ENCODE measurements at regions not wholly inside any gene's neighbourhood (a gene's known extent, or its start where the extent isn't known, plus 50 kb on each side); places are given as distances from the start of the nearest gene placed in this dataset.

DNA sequence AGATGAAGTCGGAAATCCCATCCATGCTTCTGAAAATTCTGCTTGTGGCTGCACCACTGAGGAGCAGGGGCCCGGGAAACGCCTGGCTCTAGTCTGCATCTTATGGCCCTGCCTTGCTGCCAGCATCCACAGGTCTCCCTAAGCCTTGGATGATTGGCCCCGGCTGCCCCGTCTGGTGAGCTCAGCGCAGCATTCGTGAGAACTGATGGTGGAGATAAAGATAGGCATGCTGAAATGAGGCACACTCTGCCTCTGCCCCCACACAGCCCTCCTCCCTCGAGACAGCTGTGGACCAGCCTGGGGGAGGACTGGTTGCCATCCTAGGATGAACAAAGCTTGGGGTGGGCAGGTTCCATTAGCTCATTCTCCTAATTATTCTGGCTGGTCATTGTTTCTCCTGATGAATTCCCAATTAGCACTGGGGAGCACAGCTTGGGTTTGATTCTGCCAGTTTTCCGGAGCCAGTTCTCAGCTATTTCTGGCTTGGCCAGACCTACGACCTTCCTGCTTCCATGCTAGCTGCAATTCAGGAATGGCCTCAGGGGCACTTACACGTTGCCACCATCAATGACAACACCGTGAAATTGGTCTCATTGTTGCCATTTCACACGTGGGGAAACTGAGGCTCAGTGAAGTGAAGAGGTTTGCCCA is 62.8 kb upstream of the CPEB4 start:
- DNase-seq (ENCODE audit: low read depth in 4 of 4, low spot score in 3 of 4) = no peak

DNA sequence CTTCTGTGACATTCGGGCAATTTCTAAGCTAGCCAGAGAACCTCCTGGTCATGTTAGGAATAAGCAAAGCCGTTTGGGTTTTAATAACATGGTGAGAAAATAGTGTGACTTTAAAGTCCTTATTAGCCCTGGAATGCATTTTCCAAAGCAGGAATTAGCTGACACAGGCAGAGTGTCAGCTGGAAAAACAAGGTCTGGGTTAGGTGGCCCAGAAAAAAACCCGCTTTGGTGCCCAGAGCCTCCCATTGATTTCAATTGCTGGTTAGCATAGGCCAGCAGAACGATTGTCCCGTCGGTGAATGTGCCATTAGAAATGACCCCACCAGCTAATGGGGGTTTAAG is 62.1 kb upstream of the CPEB4 start:
- no peak for DNase-seq (ENCODE audit: low read depth in 4 of 4, low spot score in 3 of 4)

DNA sequence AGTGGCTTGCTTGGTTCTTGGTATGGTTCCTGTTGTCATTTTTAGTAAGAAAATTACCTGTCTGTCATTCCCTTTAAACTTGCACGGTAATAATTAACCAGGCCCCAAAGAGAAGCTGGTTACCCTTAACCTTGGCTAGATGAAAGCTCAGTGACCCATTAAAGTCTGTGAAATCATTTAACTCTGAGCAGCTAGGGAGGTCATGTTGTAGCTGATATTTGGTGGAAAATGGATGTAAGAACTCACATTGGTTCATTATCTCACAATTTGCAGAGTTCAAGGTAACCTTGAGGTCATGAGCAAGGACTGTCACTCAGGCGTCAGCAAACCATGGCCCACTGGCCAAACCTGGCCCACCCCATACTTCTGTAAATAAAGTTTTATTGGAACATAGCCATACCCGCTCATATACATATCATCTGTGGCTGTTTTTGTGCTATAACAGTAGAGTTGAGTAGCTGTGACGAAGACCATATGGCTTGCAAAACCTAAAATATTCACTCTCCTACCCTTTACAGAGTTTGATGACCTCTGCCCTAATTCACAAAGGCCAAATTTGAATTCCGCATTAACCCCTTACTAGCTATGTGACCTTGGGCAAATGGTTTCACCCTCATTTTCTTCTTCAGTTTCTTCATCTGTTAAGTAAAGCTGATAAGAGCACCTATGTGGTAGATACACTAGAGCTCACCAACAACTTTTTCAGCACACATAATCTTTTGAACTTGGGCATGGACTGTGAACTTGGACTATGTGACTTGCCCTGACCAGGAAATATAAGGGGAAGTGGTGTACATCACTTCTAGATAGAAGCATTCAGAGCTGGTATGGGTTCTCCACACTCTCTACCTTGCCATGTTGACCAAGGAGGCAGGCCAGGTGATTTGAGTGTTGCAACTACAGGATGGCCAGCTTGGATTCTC is 61.5 kb upstream of the CPEB4 start:
- DNase-seq (ENCODE audit: low read depth in 4 of 4, low spot score in 3 of 4) = no peak

DNA sequence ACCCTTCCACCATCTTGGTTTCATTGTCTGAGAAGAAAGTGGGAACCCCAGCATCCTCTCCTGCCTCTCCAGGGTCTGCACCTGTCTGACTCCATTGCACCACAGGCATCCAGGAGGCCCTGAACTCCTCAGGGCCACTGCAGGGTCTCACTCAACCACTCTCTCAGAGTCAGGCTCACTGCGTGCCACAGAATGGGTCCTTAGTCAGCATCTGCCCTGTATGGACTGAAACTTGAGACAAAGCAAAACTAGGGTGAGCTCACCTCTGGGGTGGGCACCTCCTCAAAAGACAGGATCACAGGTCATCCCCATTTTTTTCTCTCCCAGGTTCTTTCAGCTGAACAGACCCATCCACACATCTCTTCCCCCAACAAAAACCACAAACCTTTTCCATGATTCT is 59.2 kb upstream of the CPEB4 start:
- no peak for DNase-seq (ENCODE audit: low read depth in 4 of 4, low spot score in 3 of 4)

DNA sequence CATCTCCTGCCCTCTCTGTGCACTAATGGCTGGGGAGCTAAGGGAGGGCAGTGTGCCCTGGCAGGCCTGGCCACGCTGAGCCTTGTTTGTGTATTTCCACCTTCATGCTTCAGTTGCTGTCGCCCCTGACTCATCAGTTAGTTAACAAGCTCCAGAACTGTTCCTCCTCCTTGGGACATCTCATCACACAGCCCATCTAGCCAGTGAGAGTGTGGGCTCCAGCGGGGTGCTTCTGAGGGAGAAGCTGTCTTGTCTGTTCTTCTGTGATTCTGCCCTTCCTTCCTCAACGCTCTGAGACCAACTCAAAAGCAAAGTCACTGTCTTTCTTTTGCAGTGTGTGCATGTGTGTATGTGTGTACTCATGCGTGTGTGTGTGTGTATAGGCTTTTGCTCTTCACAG is 58.3 kb upstream of the CPEB4 start:
- DNase-seq (ENCODE audit: low read depth in 4 of 4, low spot score in 3 of 4) = peak in 1 of 4 donors; percentile 39

DNA sequence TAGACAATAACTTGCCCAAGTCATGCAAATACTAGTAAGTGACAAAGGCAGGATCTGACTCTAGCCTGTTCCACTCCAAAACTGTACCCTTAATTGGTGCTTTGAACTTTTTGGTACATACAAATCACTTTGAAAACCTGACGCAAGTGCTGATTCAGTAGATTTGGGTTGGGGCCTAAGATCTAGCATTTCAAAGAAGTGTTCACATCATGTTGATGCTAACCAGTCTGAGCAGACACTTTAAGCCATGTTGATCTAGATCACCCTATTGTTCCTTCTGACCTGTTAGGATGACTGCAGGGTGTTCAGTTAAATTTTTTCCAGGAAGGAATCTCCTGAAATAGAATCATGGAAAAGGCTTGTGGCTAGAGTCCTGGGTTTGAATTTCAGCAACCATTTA is 57.7 kb upstream of the CPEB4 start:
- no peak for DNase-seq (ENCODE audit: low read depth in 4 of 4, low spot score in 3 of 4)

DNA sequence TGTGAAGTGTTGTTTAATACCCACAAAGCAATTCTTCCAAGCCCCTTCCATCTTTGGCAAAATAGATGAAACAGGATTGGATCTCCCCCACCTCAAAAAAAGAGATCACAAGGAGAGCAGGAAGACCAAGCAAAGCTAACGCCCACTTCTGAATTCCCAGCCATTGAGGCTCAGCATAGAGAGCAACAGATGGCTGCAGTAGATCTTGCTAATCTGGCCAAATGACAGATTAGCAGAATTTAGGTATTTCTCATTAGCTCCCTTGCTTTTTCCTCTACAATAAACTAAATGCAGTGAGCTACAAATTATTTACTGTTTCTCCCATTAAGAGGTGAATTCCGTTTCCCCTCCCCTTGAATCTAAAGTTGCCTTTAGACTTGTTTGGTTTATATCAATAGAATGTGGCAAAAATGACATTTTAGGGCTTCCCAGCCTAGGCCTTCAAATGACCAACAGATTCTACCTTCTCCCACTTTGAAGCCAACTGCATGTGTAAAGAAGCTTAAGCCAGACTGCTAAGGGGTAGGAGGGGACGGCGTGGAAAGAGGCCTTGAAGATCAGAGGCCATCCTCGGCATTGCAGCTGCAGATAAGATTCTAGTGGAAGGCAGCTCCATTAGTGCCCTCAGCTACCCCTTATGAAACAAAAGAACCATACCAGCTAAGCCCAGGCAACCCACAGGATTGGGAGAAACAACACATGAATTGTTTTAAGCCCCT is 56.8 kb upstream of the CPEB4 start:
- DNase-seq (ENCODE audit: low read depth in 4 of 4, low spot score in 3 of 4) = no peak

DNA sequence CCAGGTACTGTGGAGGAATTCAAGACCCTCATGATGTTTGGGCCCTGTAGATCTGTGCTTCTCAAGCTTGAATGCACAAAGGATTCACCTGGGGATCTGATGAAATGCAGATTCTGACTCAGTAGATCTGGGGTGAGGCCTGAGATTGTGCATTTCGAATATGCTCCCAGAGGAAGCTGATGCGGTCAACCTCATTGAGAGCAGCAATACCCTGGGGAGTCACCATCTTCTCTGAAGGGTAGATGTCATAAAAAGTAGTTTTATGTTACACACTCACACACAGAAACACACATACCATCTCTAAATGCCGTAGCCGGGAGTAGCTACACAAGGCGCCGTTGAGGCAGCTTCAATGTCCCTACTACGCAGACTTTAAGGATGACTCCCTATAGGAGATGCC is 55.8 kb upstream of the CPEB4 start:
- DNase-seq (ENCODE audit: low read depth in 4 of 4, low spot score in 3 of 4) = no peak

DNA sequence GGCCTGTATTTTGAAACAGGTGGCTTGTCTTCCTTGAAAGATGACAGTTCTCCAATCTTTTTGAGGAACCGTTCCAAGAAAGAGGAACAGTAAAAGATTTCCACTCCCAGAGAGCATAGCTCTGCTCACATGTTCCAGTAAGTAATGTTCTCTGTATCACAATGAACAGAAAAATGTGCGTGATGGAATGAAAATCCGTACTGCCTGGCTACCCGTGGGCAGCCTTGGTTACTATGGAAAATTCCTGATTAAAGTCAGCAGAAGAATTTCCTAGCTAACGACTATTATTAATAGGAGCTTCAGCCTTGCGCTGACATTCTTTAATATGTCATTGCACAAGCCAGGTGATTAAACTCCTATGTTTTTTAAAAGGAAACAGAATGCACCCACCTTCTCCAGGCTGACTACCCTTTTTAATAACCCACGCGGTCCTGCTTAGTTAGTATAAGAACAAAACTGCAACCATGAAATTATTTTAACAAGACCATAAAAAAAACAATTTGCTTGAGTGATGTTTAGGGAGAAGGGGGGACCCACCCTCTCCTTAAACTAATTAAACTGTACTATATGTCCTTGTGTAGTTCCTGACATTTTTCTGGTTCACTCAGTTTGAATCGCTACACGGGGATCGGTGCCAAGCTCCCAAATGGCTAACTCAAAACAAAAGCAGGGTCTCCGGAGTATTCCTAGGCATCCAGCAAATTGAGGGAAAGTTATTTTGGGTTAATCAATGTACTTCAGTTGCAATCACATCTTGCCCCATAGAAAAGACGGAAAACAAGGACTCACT is 54.8 kb upstream of the CPEB4 start:
- no peak for DNase-seq (ENCODE audit: low read depth in 4 of 4, low spot score in 3 of 4)

DNA sequence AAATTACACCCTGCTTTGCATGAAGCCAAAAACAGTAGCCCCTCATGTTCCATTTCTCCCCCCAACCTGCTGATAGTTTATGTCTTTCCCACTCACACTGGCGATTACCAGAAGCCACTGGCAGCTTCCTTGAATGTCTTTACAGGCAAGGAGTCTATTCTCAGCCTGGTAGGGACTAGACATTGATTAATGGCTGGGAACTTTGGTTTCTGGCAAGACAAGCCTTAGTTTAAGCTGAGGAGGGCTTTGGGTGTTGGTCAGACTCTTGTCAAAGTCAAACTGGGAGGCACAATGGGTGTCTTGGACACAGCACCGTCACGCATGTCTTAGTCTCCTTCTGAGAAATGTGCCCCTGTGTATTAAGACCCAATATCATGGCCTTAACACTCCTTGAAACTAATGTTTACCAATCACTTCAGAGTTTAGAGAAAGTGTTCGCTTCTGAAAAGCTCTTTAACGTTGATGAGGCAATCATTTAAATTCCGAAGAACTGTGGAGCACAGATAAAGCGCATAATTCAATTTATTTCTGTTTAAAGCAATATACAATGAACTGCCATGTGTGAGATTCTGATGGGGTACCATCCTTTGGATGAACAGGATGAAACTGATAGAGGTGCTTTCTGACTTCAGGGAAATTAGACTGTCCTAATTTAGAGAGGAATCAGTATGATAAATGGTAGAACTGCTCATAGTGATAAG is 53.9 kb upstream of the CPEB4 start:
- DNase-seq (ENCODE audit: low read depth in 4 of 4, low spot score in 3 of 4) = no peak

DNA sequence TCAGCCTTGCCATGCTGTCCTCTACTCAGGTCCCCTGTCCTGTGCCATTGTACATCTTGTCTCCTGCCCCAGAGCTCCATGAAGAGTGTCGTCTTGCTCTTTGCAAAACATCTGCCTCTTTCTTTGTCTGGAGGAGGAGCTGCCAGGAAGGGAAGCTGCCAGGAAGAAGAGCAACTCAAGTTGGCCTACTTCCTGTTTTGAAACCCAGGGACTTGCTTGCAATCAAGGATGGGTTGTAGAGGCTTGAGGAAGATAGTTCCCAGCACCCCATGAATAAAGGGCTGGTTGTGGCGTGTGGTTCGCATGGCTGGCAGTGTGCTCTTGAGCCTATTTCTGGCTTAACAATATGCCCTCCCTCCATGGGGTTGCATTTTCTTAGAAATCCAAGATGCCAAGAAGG is 53.0 kb upstream of the CPEB4 start:
- no peak for DNase-seq (ENCODE audit: low read depth in 4 of 4, low spot score in 3 of 4)

DNA sequence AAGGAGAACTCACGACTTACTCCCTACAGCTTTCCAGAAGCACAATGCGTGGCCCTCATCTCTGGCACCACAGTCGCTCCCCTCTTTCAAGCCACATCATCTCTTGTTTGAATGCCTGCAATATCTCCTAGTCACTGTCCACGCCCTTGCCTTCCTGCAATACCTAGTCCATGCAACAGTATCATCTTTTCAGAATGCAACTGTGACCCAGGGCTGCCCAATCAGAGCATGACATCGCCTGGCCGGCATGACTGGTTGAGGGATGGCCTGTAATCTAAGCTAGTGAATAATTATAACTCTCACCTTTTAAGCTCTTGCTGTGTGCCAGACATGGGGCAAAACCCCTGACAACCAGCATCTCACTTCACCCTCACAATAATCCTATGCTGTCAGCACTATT is 52.5 kb upstream of the CPEB4 start:
- no peak for DNase-seq (ENCODE audit: low read depth in 4 of 4, low spot score in 3 of 4)

DNA sequence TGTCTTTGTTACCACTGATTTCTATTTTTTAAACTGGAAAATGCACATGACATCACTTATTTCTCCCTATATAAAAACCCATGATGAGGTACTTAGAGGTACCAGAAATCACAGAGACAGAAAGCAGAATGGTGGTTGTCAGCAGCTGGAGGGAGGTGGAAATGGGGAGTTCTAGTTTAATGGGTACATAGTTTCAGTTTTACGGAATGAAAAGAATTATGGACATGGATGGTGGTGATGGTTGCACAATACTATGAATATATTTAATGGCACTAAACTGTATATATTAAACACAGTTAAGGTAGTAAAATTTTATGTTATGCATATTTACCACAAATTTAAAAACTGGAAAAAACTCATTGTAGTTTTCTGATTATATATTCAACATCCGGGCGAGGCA is 50.5 kb upstream of the CPEB4 start:
- DNase-seq (ENCODE audit: low read depth in 4 of 4, low spot score in 3 of 4) = no peak
